Left ventricle myocardium inferior (tissue), 1 donor: ENCODE measurements at regions not wholly inside any gene's neighbourhood (a gene's known extent, or its start where the extent isn't known, plus 50 kb on each side); places are given as distances from the start of the nearest gene placed in this dataset.
A peak's percentile ranks its signal among the peaks of the same experiment; 100 is the strongest.

ENCODE experiments used
- DNase-seq: peaks from one replicate; pipeline ENCODE4 v3.0.0-alpha.2; 2020
- H3K27ac ChIP-seq: fragments of 200-600 bp; replicated peaks from 2 replicates; pipeline ENCODE4 v1.8.0; 2021
- H3K27me3 ChIP-seq: fragments of 200-600 bp; 2 replicates; pipeline ENCODE4 v1.8.0; 2021; ENCODE audit warnings: low read depth
- H3K36me3 ChIP-seq: fragments of 200-600 bp; 2 replicates; pipeline ENCODE4 v1.8.0; 2021
- H3K4me1 ChIP-seq: fragments of 200-600 bp; 2 replicates; pipeline ENCODE4 v1.8.0; 2021
- H3K4me3 ChIP-seq: fragments of 200-600 bp; 2 replicates; pipeline ENCODE4 v1.8.0; 2021; ENCODE audit warnings: mild to moderate bottlenecking, moderate library complexity
- H3K9me3 ChIP-seq: fragments of 200-600 bp; replicated peaks from 2 replicates; pipeline ENCODE4 v1.8.0; 2021
- CTCF ChIP-seq: fragments of 200-600 bp; IDR thresholded peaks from 2 replicates; pipeline ENCODE4 v1.8.0; 2021; ENCODE audit warnings: antibody characterized with exemption, mild to moderate bottlenecking, borderline replicate concordance
- intact Hi-C: fragments of 100-400 bp; cut with micrococcal nuclease; formaldehyde crosslinking; loops from one replicate; pipeline ENCODE4 v1.11.0; 2022
- donor health status: DM: no; HTN: yes; CAD: no; lungs with severe emphysema.

GRCh38 chr4:112753333-112753732 lies 116.4 kb downstream of the LARP7 start:
- TF ChIP-seq CTCF: no peak
- intact Hi-C loops: no loop called here

GRCh38 chr4:112759313-112759712 lies 122.4 kb downstream of the LARP7 start:
- Histone ChIP-seq H3K36me3 (no peaks in the 10 kb centered on the region), H3K4me3 (no peak overlapping the region), H3K27ac (no peak overlapping the region), H3K27me3 (no peaks in the 10 kb centered on the region), H3K9me3 (no peaks in the 10 kb centered on the region), H3K4me1 (peaks cover 3% of the 10 kb centered on the region)
- no peak for TF ChIP-seq CTCF
- DNase-seq: no peak
- intact Hi-C loops: no loop called here

More at GRCh38 chr4:112753333-112753732, 116.4 kb downstream of the LARP7 start:
- Histone ChIP-seq H3K27me3 (no peaks in the 10 kb centered on the region), H3K27ac (no peak overlapping the region), H3K4me1 (peaks cover 4% of the 10 kb centered on the region), H3K4me3 (no peak overlapping the region), H3K36me3 (no peaks in the 10 kb centered on the region), H3K9me3 (no peaks in the 10 kb centered on the region)
- DNase-seq: no peak

GRCh38 chr4:112765317-112765974 lies 128.5 kb downstream of the LARP7 start:
- no peaks in the 10 kb centered on the region for H3K36me3 ChIP-seq
- H3K9me3 ChIP-seq: no peaks in the 10 kb centered on the region
- H3K4me3 ChIP-seq: no peak overlapping the region
- peak; percentile 58 for TF ChIP-seq CTCF
- H3K27me3 ChIP-seq: no peaks in the 10 kb centered on the region
- H3K27ac ChIP-seq: peak overlapping the region; percentile 31
- intact Hi-C loops: loop anchor here (5.0 kb wide), 1 partner anchor 133 kb away; no protein-coding TSS in a partner anchor
- DNase-seq: no peak
- peaks cover 9% of the 10 kb centered on the region for H3K4me1 ChIP-seq

GRCh38 chr4:112766422-112766821 lies 129.5 kb downstream of the LARP7 start:
- Histone ChIP-seq H3K4me1 (peaks cover 9% of the 10 kb centered on the region), H3K9me3 (no peaks in the 10 kb centered on the region), H3K36me3 (no peaks in the 10 kb centered on the region), H3K27me3 (no peaks in the 10 kb centered on the region), H3K4me3 (no peak overlapping the region), H3K27ac (no peak overlapping the region)
- no peak for DNase-seq
- intact Hi-C loops: loop anchor here (5.0 kb wide), 1 partner anchor 134 kb away; no protein-coding TSS in a partner anchor
- TF ChIP-seq CTCF: peak; percentile 28

- no peak for TF ChIP-seq CTCF
- Histone ChIP-seq H3K4me1 (peaks cover 12% of the 10 kb centered on the region), H3K9me3 (no peaks in the 10 kb centered on the region), H3K27ac (no peak overlapping the region), H3K27me3 (no peaks in the 10 kb centered on the region), H3K4me3 (no peak overlapping the region), H3K36me3 (no peaks in the 10 kb centered on the region)
- intact Hi-C loops: loop anchor here (5.0 kb wide), 1 partner anchor 135 kb away; no protein-coding TSS in a partner anchor
- DNase-seq: no peak
Observed at GRCh38 chr4:112767386-112767785, 130.4 kb downstream of the LARP7 start.
